ENCODE measurements at regions not wholly inside any gene's neighbourhood (a gene's known extent, or its start where the extent isn't known, plus 50 kb on each side); places are given as distances from the start of the nearest gene placed in this dataset.

GRCh38 chr13:63005625-63006024, 1590.0 kb upstream of the PCDH20 start:
- no peak overlapping the region for H2AFZ ChIP-seq (ENCODE audit: low read length)
- H2BK120ac ChIP-seq (ENCODE audit: low read depth, low read length, poor library complexity, severe bottlenecking): no peak overlapping the region
- no peaks in the 10 kb centered on the region for H3K4me1 Mint-ChIP-seq
- H4K20me1 ChIP-seq (ENCODE audit: control insufficient read depth, insufficient read depth, insufficient read length): no peaks in the 10 kb centered on the region
- H2BK15ac ChIP-seq (ENCODE audit: low read depth, low read length): no peak overlapping the region
- H3K9ac ChIP-seq (ENCODE audit: extremely low read depth, insufficient read length, low read length): no peak overlapping the region
- H2AK5ac ChIP-seq (ENCODE audit: insufficient read length, low read length): no peak overlapping the region
- DNase-seq: no peak
- H3K27me3 Mint-ChIP-seq (ENCODE audit: low read depth): no peaks in the 10 kb centered on the region
- H3K18ac ChIP-seq (ENCODE audit: insufficient read length, low read depth, low read length): no peak overlapping the region
- no peaks in the 10 kb centered on the region for H3K4me1 ChIP-seq (ENCODE audit: insufficient read depth, low read length)
- H3K4me2 ChIP-seq (ENCODE audit: insufficient read depth, insufficient read length, low read length): no peak overlapping the region
- no peak overlapping the region for H3K4ac ChIP-seq (ENCODE audit: low read depth, low read length)
- H3K27ac ChIP-seq (ENCODE audit: insufficient read length, low read depth, low read length): no peak overlapping the region
- peaks cover 52 to 58% of the 10 kb centered on the region in 2 experiments for H3K9me3 Mint-ChIP-seq
- no peak overlapping the region for H4K5ac ChIP-seq (ENCODE audit: insufficient read length, low read depth, low read length)
- no peak overlapping the region for H2BK20ac ChIP-seq (ENCODE audit: low read depth, low read length, poor library complexity, severe bottlenecking)
- H3K27ac Mint-ChIP-seq: no peak overlapping the region
- H3K56ac ChIP-seq (ENCODE audit: insufficient read length, low read depth, low read length): no peak overlapping the region
- H3K79me2 ChIP-seq (ENCODE audit: insufficient read depth, low read length): no peaks in the 10 kb centered on the region
- H2BK5ac ChIP-seq (ENCODE audit: insufficient read length, low read length): no peak overlapping the region
- H3K23me2 ChIP-seq (ENCODE audit: insufficient read length, low read depth, low read length, poor library complexity, severe bottlenecking): no peaks in the 10 kb centered on the region
- H3K27me3 ChIP-seq (ENCODE audit: insufficient read depth, low read length): no peaks in the 10 kb centered on the region
- no peak overlapping the region for H4K91ac ChIP-seq (ENCODE audit: insufficient read length, low read depth, low read length)
- H3K23ac ChIP-seq (ENCODE audit: insufficient read length, low read depth, low read length): no peak overlapping the region
- H3K36me3 Mint-ChIP-seq (ENCODE audit: insufficient read depth in 1 of 3, low read depth in 3 of 3): peaks cover 26 to 55% (median 36%) of the 10 kb centered on the region in 3 experiments
- H4K8ac ChIP-seq (replicated peaks; ENCODE audit: insufficient read length, low read depth, low read length): no peak overlapping the region
- H3K9me3 ChIP-seq (ENCODE audit: control insufficient read depth, low read depth, low read length): peaks cover 19% of the 10 kb centered on the region
- no peak overlapping the region for H2BK12ac ChIP-seq (ENCODE audit: insufficient read length, low read depth, low read length)
- H3K79me1 ChIP-seq (ENCODE audit: insufficient read depth, low read depth, low read length, poor library complexity, severe bottlenecking): no peaks in the 10 kb centered on the region
- H3T11ph ChIP-seq (ENCODE audit: low read length): no peak overlapping the region
- no peak overlapping the region for H3K14ac ChIP-seq (ENCODE audit: insufficient read depth, low read length)
- H3K4me3 Mint-ChIP-seq: no peak overlapping the region
- no peak for TF ChIP-seq CTCF (conservative IDR thresholded peaks at IDR 0.05)
